GM21737 (cell line): ENCODE measurements at regions not wholly inside any gene's neighbourhood (a gene's known extent, or its start where the extent isn't known, plus 50 kb on each side); places are given as distances from the start of the nearest gene placed in this dataset.
"Not testable (repeated sequence)": the region's sequence is repeated elsewhere in the genome, so short reads cannot be mapped to it uniquely, and the experiment has no call there.

Experiments
- ATAC-seq: cut with Tn5 transposase; IDR thresholded peaks from one replicate; pipeline ENCODE4 v1.9.1; 2021; ENCODE audit warnings: mild to moderate bottlenecking, moderate library complexity; ENCODE audit not compliant: unreplicated experiment

DNA sequence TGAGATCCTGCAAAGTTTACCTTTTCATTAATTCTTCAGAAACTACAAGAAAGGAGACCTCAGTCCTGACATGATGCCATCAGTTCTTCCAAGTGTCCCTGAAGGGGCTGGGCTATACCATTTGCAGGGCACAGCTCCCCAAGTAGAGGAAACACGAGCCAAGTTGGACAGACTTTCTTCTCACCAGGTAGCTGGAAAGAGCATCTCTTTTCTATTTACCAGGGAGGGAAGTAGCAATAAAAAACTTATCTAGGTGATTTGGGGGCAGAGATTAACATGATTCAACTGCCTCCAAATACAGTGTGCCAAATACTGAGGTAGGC is 103.9 kb upstream of the KCND3 start:
- no peak for ATAC-seq

DNA sequence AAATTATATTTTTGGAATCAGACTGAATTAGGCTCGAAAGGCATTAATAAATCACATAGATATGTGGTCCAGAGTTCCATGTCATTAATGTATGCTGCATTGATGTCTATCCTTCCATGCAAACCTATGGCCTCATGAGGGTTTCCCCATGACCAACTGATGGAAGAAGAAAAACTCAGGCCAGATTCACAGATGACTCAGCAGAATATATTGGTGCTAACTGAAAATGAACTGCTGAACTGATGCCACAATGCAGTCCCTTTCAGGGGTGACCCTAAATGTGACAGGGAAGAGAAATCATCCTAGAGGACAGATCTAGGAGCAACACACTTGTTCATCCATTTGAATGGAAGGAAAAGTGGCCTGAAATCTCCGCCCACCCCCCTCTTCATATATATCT is 110.5 kb upstream of the KCND3 start:
- ATAC-seq, result no peak

DNA sequence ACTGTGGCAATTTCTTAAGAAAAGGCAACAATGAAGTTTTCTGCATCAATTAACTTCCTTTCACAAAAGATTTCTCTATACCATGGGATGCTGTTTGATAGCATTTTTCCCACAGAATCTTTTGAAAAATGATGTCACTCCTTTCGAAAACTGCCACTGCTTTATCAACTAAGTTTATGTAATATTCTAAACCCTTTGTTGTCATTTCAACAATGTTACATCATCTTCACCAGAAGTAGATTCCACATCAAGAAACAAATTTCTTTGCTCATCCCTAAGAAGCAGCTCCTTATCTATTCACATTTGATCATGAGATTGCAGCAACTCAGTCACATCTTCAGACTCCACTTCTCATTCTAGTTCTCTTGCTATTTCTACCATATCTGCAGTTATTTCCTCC is 116.1 kb upstream of the KCND3 start:
- ATAC-seq, result no peak

DNA sequence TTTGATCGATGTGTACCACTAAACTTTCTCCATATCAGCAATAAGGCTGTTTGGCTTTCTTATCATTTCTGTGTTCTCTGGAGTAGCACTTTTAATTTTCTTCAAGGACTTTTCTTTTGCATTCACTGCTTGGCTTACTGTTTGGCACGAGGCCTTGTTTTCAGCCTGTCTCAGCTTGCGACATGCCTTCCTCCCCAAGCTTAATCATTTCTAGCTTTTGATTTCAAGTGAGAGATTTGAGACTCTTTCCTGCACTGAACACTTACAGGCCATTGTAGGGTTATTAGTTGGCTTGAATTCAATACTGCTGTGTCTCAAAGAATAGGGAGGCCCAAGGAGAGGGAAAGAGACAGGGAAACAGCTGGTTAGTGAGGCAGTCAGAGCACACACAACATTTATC is 120.6 kb upstream of the KCND3 start:
- ATAC-seq, result no peak

DNA sequence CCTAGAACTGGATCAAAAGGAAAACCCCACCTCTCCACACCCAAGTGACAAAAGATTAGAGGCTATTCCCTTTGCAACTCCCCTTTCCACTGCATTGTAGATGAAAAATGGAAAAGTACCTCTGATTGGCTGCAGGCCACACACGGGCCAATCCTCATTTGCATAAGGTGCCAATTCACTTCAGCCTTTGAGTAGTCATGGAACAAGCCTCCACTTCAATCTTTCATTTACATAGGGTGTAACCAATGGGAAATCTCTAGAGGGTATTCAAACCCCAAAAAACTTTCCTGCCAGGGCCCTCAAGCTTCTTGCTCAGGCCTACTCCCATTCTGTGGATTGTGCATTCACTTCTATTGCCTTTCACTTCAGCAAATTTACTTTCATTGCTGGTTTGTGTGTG is 122.3 kb upstream of the KCND3 start:
- ATAC-seq, result no peak

DNA sequence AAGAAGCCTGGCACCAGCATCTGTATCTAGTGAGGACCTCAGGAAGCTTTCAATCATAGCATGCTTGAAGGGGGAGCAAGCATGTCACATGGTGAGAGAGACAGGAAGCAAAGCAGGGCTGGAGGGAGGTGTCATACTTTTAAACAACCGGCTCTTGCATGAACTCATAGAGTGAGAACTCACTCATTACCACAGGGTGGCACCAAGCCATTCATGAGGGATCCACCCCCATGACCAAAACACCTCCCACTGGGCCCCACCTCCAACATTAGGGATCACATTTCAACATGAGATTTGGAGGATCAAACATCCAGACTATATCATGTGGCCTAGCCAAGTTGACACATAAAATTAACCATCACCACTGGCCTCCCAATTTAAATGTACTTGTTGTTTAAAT is 125.1 kb upstream of the KCND3 start:
- ATAC-seq, result no peak

DNA sequence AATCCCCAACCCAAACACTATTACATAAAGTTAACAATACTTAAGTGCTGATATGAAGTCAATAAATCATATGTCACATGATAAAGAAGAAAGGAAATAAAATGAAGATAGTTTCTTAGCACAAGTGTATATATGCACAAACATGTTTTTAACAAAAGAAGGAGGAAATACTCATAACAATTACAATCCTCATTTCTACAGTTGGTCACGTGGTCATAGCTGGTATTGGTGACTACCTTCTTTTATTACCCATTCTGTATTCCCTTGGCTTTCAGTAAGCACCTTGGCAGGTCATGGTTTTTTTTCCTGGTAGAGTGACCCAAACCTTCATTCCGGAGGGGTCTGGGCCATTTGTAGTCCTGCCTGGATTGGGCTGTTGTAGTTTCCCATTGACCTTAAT is 137.1 kb upstream of the KCND3 start:
- no peak for ATAC-seq

DNA sequence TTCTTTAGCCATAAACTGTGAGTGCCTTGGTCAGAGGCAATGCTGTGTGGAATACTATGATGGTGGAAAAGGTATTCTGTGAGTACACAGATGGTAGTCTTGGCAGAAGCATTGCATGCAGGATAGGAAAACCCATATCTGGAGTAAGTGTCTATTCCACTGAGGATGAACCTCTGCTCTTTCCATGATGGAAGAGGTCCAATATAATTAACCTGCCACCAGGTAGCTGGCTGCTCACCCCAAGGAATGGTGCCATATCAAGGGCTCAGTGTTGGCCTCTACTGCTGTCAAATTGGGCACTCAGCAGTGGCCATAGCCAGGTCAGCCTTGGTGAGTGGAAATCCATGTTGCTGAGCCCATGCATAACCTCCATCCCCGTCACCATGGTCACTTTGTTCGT is 138.1 kb upstream of the KCND3 start:
- not testable (repeated sequence) for ATAC-seq

DNA sequence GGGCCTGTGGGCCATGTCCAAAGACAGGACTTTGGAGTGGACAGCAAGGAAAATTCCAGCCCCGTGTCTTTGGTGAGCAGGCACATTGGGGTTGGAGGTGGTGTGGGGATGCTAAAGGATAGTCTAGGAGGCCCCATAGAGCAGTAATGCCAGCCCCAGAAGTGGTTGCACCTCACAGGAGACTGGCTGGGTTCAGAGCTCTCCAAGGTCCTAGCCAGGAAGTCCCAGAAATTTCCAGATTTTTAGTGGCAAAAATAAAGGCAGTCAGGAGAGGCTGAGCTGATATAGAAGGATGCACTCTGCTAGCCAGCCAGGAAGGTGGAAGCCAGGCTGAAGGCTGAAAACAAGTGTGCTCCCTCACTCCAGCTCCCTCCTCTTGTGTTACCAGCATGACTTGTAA is 144.0 kb upstream of the KCND3 start:
- no peak for ATAC-seq

DNA sequence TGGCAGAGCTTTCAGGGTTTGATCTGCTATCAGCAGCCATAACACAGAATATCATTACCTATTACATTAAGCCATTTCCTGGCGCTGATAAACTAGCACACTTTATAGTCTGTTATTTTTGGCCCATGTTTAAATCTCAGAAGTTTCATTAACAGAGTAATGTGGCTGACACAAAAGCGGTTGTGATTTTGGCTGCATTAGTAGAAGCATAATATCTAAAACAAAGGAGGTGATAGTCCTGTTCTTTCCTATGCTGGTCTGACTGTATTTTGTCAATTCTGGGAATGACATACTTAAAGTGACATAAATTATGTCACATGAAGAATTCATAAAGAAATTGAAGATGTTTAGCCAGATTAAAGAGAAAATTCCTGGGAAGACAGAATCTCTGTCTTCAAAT is 151.3 kb upstream of the KCND3 start:
- no peak for ATAC-seq

DNA sequence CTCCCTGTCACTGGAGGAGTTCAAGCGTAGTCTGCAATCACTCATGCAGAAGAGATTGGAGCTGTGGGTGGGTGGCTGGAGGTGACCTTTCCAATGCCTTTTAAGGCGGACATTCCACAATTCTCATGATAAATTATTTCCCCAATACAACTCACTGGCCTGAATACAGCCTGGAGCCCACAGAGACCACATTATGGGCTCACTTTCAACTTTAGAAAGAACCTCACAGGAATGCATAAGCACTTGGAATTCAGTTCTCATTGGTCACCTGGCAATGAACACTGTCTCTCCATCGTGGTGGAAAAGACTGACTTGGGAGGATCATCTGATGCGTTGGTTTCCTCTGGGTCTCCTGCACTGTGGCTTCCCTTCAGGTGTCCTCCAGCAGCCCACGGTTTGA is 151.8 kb upstream of the KCND3 start:
- ATAC-seq, result no peak

DNA sequence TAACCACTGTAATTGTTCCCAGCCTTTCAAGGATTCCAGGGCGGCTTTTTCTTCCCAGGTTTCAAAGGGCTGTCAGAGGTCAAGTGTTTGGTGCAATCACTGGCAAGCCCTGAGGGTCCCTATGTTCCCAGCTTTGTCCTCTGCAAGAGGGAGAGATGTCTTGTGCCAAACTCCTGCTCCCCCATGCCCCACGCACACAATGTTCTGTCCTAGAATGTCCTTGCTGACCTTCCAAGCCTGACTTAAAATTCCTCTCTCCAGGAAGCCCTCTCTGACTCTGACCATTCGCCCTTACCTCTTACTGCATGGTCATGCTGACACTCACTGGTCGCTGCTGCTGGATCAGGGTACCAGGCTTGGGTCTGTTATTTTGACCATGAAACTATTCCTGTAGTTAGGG is 152.5 kb upstream of the KCND3 start:
- ATAC-seq, result no peak

DNA sequence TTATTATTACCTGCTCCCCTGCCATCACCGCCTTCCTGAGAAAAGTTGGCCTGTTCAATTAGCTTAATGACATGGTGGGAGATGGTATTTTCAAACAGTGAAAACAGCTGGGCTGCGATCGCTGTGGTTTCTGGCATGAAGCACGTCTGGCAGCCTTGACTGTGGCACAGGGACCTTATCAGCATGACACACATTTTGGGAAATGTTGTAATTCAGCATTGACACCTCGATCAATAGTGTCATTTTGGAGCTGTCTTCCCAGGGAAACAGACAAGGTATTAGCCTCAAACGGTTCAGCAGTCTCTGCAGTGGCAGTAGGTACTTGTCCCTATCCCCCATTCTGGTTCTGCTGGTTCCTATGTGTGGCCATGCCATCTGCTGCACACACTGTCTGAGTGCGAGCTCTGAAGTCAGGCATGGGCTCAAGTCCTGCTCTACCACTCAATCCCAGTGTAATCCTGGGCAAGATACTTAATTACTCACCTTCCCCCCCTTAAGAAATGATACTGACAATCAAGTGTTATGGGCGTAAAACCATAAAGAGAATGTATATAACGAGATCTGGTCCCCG is 154.5 kb upstream of the KCND3 start:
- ATAC-seq, result no peak

DNA sequence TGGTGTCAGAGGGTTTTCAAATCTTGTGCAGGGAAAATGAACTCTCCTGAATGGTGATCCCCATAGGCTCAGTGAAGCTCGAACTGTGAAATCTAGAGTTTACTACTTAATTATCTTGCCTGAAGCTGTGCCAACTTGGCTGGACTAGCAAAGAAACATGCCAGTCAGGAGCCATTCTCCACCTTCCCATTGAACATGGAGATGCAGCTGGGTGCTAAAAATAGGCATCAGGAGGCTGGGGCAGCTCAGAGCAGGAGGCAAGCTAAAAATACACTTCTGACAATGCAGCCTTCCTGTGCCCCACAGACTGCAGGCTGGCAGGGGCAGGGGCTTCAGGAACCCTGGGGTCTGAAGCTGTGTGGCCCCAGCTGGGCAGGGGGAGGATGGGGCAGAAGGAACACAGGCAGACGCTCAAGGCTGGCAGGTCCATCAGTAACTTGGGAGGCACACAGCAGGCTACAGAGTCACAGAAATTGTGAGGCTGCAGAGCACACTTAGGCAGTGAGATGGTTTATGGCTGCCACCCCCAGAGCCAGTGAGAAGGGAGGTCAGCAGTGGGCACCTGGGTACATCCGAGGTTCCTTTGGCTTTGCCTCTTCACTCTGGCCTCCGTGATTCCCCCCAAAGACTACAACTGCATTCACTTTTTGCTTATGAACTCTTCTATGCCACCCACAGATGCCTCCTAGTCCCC is 155.4 kb upstream of the KCND3 start:
- no peak for ATAC-seq

DNA sequence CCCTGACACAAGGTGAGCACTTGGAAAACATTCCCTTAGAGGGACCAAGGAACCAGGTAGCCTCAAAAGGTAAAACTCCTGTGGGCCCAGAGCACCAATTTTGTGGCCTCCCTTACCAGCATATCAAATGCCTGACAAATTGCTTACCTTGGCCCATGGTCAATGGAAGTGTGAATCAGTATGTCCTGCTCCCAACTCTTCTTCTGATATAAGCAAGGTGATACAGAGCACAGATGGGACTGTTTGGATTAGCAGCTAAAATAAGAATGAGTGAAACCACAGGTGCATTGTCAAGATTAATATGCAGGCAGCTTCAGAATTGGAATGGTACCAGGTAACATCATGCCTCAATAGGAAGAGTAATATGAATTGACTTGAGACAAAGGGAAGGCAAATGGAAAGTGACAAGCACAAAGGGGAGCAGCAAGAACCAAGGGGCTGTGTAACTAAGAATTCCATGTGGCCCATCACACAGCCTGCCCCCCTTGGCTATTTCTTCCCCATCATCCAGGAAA is 156.8 kb upstream of the KCND3 start:
- ATAC-seq, result no peak

DNA sequence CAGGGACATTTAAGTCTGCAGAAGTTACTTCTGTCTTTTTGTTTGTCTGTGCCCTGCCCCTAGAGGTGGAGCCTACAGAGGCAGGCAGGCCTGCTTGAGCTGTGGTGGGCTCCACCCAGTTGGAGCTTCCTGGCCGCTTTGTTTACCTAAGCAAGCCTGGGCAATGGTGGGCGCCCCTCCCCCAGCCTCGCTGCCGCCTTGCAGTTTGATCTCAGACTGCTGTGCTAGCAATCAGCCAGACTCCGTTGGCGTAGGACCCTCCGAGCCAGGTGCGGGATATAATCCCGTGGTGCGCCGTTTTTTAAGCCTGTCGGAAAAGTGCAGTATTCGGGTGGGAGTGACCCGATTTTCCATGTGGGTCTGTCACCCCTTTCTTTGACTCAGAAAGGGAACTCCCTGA is 170.7 kb upstream of the KCND3 start:
- ATAC-seq, result not testable (repeated sequence)

DNA sequence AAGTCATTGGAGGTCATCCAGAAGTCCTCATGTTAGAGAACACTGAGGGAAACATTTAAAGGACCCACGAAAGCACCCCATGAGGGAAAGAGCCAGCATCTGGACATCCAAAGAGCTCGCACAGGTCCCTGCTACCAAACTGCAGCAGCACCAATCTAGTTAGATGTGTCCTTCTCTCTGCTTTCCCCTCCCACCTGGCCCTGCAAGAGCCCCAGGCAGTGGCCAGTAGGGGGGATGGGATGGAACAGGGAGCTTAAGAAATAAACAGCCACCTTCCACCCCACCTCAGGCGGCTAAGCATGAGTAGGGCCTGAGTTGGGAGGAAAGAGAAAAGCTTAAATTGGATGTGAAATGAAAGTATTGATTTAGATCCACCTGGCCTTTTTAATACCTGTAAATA is 175.9 kb upstream of the KCND3 start:
- no peak for ATAC-seq

DNA sequence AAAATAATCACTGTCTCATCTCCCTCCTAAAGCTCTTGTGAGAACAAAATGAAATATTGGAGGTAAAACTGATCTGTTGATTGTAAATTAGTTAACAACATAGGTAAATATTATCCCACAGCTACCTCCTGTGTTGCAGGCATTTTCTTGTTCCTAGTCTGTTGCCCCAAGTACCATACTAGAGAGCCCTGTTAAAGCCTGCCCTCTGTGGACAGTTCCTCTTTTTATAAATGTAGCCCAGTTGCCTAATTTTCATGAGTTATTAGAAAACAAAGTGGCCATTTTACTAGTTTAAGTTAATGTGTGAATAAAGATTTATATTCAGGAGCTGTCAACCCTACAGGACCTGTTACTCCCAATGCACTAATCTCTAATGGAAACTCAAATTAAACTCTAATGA is 180.0 kb upstream of the KCND3 start:
- no peak for ATAC-seq

DNA sequence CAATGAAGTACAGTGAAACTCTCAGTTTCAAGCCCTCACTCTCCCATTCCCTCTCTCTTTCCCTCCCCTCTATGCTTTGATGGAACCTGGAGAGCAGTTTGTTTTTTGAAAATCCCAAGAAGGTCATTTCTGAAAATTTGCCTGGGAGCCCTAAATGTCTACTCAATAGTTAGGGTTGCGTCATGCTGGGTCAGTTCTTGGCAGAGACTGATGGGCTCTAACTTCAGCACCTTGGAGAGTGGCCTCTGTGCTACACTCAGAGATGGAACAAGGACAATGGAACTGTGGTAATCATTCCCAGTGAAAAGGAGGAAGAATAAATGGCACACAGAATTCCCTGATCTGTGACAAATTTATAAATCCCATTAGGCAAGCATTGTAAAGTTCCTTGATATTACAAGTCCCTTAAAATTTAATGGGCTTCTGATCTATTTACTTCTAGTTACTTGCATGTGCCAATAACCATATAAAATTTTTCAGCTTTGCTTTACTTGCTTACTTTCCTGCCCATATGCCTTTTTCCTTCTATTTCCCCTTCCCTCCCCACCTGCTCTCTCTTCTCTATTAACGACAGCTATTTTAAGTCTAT is 182.9 kb upstream of the KCND3 start:
- no peak for ATAC-seq

DNA sequence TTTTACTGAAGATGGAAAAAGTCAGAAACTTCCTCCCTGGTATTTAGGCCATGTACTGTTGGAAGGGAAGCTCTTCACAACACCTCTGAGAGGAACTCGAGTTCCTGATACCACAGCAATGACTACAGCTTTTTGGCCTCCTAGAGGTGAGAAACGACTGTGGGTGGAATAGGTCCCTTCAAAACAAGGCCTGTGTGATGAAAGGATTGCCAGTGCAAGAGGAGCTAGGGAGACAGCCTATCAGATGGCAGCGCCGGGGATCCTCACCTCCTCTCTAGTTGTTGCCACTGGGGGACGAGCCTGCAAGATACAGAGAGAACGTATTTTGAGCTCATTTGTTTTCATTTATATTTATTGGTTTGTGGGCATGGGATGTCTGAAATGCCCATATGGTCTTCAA is 187.8 kb upstream of the KCND3 start:
- ATAC-seq, result no peak

DNA sequence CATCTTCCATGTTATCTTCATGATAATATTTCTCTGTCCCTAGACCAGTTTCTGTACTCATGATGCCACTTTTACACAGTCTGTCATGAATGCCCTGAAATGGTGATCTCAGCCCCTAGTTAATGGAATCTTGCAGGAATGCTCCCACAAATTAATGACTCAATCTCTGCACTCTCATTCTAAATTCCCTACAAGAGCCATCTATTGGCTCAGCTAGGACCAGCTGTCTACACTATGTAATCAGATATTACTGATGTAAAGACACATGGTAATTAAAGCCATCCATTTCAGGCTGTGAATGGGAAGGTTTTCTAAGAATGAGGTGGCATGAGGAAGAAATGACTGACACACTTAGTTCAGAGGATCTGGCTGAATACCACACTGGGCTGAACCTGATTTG is 199.1 kb upstream of the KCND3 start:
- no peak for ATAC-seq

DNA sequence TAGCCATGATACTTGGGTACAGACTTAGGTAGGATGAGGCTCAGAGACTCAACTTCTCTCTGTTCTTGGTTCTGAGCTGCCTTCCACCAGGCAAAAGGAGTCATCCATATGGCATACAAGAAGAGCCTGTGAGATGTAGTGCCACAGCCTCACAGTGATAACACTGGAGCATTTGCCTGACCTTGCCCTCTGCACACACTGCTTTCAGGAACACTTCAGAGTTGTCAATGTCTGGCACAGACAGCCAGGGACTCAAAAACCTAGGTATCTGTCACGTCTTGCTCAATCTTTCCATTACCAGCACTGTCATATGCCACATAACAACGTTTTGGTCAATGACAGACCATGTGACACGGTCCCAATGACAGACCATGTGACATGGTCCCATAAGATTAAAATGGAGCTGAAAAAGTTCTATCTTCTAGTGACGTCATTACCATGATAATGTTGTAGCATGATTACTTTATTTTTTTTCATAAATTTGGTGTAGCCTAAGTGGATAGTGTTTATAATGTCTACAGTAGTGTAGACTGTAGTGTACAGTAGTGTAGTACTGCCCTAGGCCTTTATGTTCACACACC is 199.9 kb upstream of the CTTNBP2NL start:
- ATAC-seq, result no peak
